GM23338 (cell line): ENCODE measurements at regions not wholly inside any gene's neighbourhood (a gene's known extent, or its start where the extent isn't known, plus 50 kb on each side); places are given as distances from the start of the nearest gene placed in this dataset.

Experiments
- ATAC-seq: fragments of 200-7000 bp; cut with Tn5 transposase; 3 replicates; pipeline ENCODE4 v1.9.1; 2020
- DNase-seq: peaks from one replicate; pipeline ENCODE4 v3.0.0-alpha.2; 2015; ENCODE audit warnings: low spot score
- H2AFZ ChIP-seq: fragments of 200-600 bp; sonication (generic); 2 replicates; pipeline ENCODE4 v1.8.0; 2016; ENCODE audit warnings: antibody characterized with exemption, mild to moderate bottlenecking, moderate library complexity
- H3F3A ChIP-seq: fragments of 200-600 bp; sonication (generic); replicated peaks from 2 replicates; pipeline ENCODE4 v1.8.0; 2017; ENCODE audit warnings: antibody characterized with exemption, mixed run types, low read depth
- H3K27ac ChIP-seq: fragments of 200-600 bp; sonication (generic); 2 replicates; pipeline ENCODE4 v1.6.1; 2016; ENCODE audit warnings: low read depth
- H3K27me3 ChIP-seq: fragments of 200-600 bp; sonication (generic); 2 replicates; pipeline ENCODE4 v1.8.0; 2016; ENCODE audit warnings: mild to moderate bottlenecking, mixed run types, moderate library complexity; ENCODE audit not compliant: insufficient read depth
- H3K36me3 ChIP-seq: fragments of 200-600 bp; sonication (generic); 2 replicates; pipeline ENCODE4 v1.8.0; 2016; ENCODE audit warnings: mild to moderate bottlenecking; ENCODE audit not compliant: insufficient read depth
- H3K4me1 ChIP-seq: fragments of 200-600 bp; sonication (generic); 2 replicates; pipeline ENCODE4 v1.8.0; 2016; ENCODE audit warnings: mild to moderate bottlenecking, moderate library complexity; ENCODE audit not compliant: insufficient read depth
- H3K4me2 ChIP-seq: fragments of 200-600 bp; sonication (generic); 2 replicates; pipeline ENCODE4 v1.7.1; 2017; ENCODE audit warnings: mixed run types
- H3K4me3 ChIP-seq: fragments of 200-600 bp; sonication (generic); 2 replicates; pipeline ENCODE4 v1.6.1; 2016; ENCODE audit warnings: mixed run types
- H3K79me2 ChIP-seq: fragments of 200-600 bp; sonication (generic); replicated peaks from 2 replicates; pipeline ENCODE4 v1.8.0; 2017; ENCODE audit warnings: mild to moderate bottlenecking; ENCODE audit not compliant: insufficient read depth
- H3K9me2 ChIP-seq: fragments of 200-600 bp; sonication (generic); 2 replicates; pipeline ENCODE4 v1.8.0; 2017; ENCODE audit not compliant: insufficient read depth
- H4K20me1 ChIP-seq: fragments of 200-600 bp; sonication (generic); replicated peaks from 2 replicates; pipeline ENCODE4 v1.8.0; 2017; ENCODE audit warnings: mild to moderate bottlenecking; ENCODE audit not compliant: insufficient read depth
- H3K27ac Mint-ChIP-seq: 2 replicates; pipeline ENCODE4 v1.8.0; 2020; ENCODE audit warnings: inconsistent platforms, mild to moderate bottlenecking, moderate library complexity, mixed read lengths
- H3K27me3 Mint-ChIP-seq: 3 replicates; pipeline ENCODE4 v1.8.0; 2022; ENCODE audit warnings: low read depth, mild to moderate bottlenecking, moderate library complexity, mixed read lengths, inconsistent platforms; ENCODE audit not compliant: insufficient read depth, poor library complexity
- H3K36me3 Mint-ChIP-seq: 3 replicates; pipeline ENCODE4 v1.8.0; 2021; ENCODE audit warnings: low read depth, mild to moderate bottlenecking, inconsistent platforms, moderate library complexity, mixed read lengths
- H3K4me1 Mint-ChIP-seq: 3 replicates; pipeline ENCODE4 v1.8.0; 2020; ENCODE audit warnings: mild to moderate bottlenecking, inconsistent platforms, mixed read lengths
- H3K4me3 Mint-ChIP-seq: 3 replicates; pipeline ENCODE4 v1.8.0; 2021; ENCODE audit warnings: moderate library complexity, mild to moderate bottlenecking, inconsistent platforms, mixed read lengths
- H3K9me3 Mint-ChIP-seq: 3 replicates; pipeline ENCODE4 v1.8.0; 2020; ENCODE audit warnings: moderate library complexity, mild to moderate bottlenecking, inconsistent platforms, mixed read lengths
- CREB1 ChIP-seq: fragments of 250-450 bp; sonication (Bioruptor Pico); IDR thresholded peaks from 2 replicates; pipeline ENCODE4 v1.5.0; 2020; ENCODE audit warnings: low read depth, mild to moderate bottlenecking, moderate library complexity
- EZH2 ChIP-seq: fragments of 200-600 bp; sonication (generic); IDR thresholded peaks from one replicate; pipeline ENCODE4 v1.8.0; 2017; ENCODE audit warnings: antibody characterized with exemption, mild to moderate bottlenecking, low read depth; ENCODE audit not compliant: unreplicated experiment
- EZH2phosphoT487 ChIP-seq: fragments of 200-600 bp; sonication (generic); IDR thresholded peaks from one replicate; pipeline ENCODE4 v1.8.1; 2018; ENCODE audit warnings: antibody characterized with exemption; ENCODE audit not compliant: unreplicated experiment
- JUNB ChIP-seq: IDR thresholded peaks from one replicate; pipeline ENCODE4 v1.6.1; 2016; ENCODE audit warnings: antibody characterized with exemption; ENCODE audit not compliant: unreplicated experiment
- NANOG ChIP-seq: IDR thresholded peaks from 2 replicates; pipeline ENCODE4 v1.6.1; 2016; ENCODE audit warnings: antibody characterized with exemption, borderline replicate concordance
- POLR2AphosphoS5 ChIP-seq: IDR thresholded peaks from 2 replicates; pipeline ENCODE4 v1.6.1; 2016; ENCODE audit warnings: antibody characterized with exemption, low read depth
- STAT1 ChIP-seq: IDR thresholded peaks from one replicate; pipeline ENCODE4 v1.6.1; 2016; ENCODE audit warnings: antibody characterized with exemption; ENCODE audit not compliant: unreplicated experiment
- ZNF114 ChIP-seq: fragments of 250-450 bp; sonication (Bioruptor Pico); IDR thresholded peaks from 2 replicates; pipeline ENCODE4 v1.5.0; 2020; ENCODE audit warnings: mild to moderate bottlenecking, moderate library complexity
- ZNF331 ChIP-seq: fragments of 250-450 bp; sonication (Bioruptor Pico); IDR thresholded peaks from 2 replicates; pipeline ENCODE4 v1.5.0; 2020; ENCODE audit warnings: low read depth, mild to moderate bottlenecking, moderate library complexity
- TF ChIP-seq, protein P1 (sequence below): fragments of 250-450 bp; sonication (Bioruptor Pico); IDR thresholded peaks from 2 replicates; pipeline ENCODE4 v1.5.0; 2020; ENCODE audit warnings: mild to moderate bottlenecking, moderate library complexity
- TF ChIP-seq, protein P2 (sequence below): IDR thresholded peaks from one replicate; pipeline ENCODE4 v1.6.1; 2018; ENCODE audit warnings: antibody characterized with exemption; ENCODE audit not compliant: unreplicated experiment
- TF ChIP-seq, protein P3 (sequence below): IDR thresholded peaks from 2 replicates; pipeline ENCODE4 v1.6.1; 2016; ENCODE audit warnings: antibody characterized with exemption

DNA sequence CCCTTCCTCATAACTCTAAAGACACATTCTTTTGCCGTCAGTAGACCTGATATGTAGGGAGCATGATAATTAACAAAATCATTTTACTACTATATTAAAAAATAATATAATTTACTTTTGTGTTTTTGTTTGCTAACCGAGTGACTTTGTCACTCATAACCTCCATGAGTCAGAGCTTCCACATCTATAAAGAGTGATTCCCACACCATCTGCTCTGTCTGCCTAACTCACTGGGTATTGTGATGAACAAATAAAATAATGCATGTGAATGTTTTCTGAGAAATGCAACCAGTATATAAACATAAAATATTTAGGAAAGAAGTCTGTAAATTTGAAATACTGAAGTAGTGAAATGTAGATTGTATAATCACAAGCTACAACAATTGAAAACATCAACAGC lies 123.4 kb upstream of the DSEL start (continued):
- TF ChIP-seq, protein P1, sequence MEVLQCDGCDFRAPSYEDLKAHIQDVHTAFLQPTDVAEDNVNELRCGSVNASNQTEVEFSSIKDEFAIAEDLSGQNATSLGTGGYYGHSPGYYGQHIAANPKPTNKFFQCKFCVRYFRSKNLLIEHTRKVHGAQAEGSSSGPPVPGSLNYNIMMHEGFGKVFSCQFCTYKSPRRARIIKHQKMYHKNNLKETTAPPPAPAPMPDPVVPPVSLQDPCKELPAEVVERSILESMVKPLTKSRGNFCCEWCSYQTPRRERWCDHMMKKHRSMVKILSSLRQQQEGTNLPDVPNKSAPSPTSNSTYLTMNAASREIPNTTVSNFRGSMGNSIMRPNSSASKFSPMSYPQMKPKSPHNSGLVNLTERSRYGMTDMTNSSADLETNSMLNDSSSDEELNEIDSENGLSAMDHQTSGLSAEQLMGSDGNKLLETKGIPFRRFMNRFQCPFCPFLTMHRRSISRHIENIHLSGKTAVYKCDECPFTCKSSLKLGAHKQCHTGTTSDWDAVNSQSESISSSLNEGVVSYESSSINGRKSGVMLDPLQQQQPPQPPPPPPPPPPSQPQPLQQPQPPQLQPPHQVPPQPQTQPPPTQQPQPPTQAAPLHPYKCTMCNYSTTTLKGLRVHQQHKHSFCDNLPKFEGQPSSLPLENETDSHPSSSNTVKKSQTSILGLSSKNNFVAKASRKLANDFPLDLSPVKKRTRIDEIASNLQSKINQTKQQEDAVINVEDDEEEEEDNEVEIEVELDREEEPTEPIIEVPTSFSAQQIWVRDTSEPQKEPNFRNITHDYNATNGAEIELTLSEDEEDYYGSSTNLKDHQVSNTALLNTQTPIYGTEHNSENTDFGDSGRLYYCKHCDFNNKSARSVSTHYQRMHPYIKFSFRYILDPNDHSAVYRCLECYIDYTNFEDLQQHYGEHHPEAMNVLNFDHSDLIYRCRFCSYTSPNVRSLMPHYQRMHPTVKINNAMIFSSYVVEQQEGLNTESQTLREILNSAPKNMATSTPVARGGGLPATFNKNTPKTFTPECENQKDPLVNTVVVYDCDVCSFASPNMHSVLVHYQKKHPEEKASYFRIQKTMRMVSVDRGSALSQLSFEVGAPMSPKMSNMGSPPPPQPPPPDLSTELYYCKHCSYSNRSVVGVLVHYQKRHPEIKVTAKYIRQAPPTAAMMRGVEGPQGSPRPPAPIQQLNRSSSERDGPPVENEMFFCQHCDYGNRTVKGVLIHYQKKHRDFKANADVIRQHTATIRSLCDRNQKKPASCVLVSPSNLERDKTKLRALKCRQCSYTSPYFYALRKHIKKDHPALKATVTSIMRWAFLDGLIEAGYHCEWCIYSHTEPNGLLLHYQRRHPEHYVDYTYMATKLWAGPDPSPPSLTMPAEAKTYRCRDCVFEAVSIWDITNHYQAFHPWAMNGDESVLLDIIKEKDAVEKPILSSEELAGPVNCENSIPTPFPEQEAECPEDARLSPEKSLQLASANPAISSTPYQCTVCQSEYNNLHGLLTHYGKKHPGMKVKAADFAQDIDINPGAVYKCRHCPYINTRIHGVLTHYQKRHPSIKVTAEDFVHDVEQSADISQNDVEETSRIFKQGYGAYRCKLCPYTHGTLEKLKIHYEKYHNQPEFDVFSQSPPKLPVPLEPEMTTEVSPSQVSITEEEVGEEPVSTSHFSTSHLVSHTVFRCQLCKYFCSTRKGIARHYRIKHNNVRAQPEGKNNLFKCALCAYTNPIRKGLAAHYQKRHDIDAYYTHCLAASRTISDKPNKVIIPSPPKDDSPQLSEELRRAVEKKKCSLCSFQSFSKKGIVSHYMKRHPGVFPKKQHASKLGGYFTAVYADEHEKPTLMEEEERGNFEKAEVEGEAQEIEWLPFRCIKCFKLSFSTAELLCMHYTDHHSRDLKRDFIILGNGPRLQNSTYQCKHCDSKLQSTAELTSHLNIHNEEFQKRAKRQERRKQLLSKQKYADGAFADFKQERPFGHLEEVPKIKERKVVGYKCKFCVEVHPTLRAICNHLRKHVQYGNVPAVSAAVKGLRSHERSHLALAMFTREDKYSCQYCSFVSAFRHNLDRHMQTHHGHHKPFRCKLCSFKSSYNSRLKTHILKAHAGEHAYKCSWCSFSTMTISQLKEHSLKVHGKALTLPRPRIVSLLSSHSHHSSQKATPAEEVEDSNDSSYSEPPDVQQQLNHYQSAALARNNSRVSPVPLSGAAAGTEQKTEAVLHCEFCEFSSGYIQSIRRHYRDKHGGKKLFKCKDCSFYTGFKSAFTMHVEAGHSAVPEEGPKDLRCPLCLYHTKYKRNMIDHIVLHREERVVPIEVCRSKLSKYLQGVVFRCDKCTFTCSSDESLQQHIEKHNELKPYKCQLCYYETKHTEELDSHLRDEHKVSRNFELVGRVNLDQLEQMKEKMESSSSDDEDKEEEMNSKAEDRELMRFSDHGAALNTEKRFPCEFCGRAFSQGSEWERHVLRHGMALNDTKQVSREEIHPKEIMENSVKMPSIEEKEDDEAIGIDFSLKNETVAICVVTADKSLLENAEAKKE (CRISPR knock-in tag) = no peak

DNA sequence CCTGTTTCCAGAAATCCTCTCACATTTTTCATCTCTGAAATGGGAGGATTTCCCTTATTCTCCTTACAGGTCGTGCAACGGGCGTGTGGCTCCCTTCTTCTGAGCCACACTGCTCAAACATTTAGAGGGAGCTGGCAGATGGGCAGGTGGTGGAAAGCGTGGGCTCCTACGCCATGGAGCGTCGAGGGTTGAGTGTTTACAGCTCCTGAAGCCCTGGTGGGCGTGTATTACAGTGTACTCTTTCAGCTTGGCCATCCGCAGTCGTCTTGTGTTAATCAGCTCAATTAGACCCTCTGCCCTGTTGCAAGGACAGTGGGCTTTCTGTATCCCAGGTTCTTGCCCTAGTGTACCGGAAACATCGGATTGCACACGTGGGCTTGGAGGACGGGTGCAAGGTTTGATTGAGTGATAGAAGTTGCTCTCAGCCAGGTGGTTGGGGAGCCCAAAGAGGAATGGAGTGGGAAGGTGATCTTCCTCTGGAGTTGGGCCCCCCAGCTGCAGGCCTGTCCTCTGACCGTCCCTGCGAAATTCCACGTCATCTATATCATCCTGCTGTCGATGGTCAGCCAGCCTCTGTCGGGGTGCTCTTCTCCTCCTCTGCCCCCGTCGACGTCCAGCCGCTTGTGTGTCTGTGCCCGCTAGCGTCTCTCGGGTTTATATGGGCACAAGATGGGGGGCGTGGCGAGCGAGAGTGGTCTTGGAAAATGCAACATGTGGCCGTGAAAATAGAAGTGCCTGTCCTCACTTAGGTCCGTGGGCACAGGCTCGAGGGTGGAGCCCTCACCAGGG lies 120.3 kb upstream of the DSEL start:
- Histone ChIP-seq H3F3A (no peaks in the 10 kb centered on the region), H4K20me1 (no peaks in the 10 kb centered on the region), H3K4me3 (no peak overlapping the region), H3K27me3 (no peaks in the 10 kb centered on the region), H2AFZ (no peak overlapping the region), H3K79me2 (no peaks in the 10 kb centered on the region), H3K4me2 (no peak overlapping the region), H3K4me1 (peaks cover 37% of the 10 kb centered on the region), H3K36me3 (no peaks in the 10 kb centered on the region), H3K27ac (no peak overlapping the region), H3K9me2 (no peaks in the 10 kb centered on the region)
- peak; percentile 20 for DNase-seq
- no peak; the same call in 2 of the 3 replicates for ATAC-seq
- Mint-ChIP-seq H3K27ac (peak overlapping the region; percentile 81), H3K36me3 (no peaks in the 10 kb centered on the region; the same call in 2 of the 3 replicates), H3K27me3 (peaks cover 3% of the 10 kb centered on the region), H3K4me3 (no peak overlapping the region), H3K9me3 (no peaks in the 10 kb centered on the region; the same call in 1 of the 3 replicates), H3K4me1 (peaks cover 43% of the 10 kb centered on the region)
- TF ChIP-seq POLR2AphosphoS5 (no peak), ZNF114 (no peak), ZNF331 (CRISPR knock-in tag) (no peak), STAT1 (no peak), EZH2phosphoT487 (no peak), JUNB (no peak), CREB1 (no peak), NANOG (no peak), EZH2 (no peak)
- TF ChIP-seq, protein P2, sequence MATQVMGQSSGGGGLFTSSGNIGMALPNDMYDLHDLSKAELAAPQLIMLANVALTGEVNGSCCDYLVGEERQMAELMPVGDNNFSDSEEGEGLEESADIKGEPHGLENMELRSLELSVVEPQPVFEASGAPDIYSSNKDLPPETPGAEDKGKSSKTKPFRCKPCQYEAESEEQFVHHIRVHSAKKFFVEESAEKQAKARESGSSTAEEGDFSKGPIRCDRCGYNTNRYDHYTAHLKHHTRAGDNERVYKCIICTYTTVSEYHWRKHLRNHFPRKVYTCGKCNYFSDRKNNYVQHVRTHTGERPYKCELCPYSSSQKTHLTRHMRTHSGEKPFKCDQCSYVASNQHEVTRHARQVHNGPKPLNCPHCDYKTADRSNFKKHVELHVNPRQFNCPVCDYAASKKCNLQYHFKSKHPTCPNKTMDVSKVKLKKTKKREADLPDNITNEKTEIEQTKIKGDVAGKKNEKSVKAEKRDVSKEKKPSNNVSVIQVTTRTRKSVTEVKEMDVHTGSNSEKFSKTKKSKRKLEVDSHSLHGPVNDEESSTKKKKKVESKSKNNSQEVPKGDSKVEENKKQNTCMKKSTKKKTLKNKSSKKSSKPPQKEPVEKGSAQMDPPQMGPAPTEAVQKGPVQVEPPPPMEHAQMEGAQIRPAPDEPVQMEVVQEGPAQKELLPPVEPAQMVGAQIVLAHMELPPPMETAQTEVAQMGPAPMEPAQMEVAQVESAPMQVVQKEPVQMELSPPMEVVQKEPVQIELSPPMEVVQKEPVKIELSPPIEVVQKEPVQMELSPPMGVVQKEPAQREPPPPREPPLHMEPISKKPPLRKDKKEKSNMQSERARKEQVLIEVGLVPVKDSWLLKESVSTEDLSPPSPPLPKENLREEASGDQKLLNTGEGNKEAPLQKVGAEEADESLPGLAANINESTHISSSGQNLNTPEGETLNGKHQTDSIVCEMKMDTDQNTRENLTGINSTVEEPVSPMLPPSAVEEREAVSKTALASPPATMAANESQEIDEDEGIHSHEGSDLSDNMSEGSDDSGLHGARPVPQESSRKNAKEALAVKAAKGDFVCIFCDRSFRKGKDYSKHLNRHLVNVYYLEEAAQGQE = no peak
- TF ChIP-seq, protein P3, sequence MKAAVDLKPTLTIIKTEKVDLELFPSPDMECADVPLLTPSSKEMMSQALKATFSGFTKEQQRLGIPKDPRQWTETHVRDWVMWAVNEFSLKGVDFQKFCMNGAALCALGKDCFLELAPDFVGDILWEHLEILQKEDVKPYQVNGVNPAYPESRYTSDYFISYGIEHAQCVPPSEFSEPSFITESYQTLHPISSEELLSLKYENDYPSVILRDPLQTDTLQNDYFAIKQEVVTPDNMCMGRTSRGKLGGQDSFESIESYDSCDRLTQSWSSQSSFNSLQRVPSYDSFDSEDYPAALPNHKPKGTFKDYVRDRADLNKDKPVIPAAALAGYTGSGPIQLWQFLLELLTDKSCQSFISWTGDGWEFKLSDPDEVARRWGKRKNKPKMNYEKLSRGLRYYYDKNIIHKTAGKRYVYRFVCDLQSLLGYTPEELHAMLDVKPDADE = no peak
